Heart right ventricle (tissue), 16 donors: ENCODE measurements at regions not wholly inside any gene's neighbourhood (a gene's known extent, or its start where the extent isn't known, plus 50 kb on each side); places are given as distances from the start of the nearest gene placed in this dataset.
"Not testable (repeated sequence)": the region's sequence is repeated elsewhere in the genome, so short reads cannot be mapped to it uniquely, and the experiment has no call there.

Experiments used
- ATAC-seq, 8 donors: fragments of 200-7000 bp; cut with Tn5 transposase; one replicate each; pipeline ENCODE4 v1.9.1; 2020; ENCODE audit warnings: mild to moderate bottlenecking in 8 of 8, moderate library complexity in 8 of 8, moderate number of reproducible peaks in 1 of 8
- DNase-seq, 2 donors: peaks; one replicate each; pipeline ENCODE4 v3.0.0-alpha.2; 2020
- H3K27ac ChIP-seq, 10 donors: fragments of 200-600 bp; sonication (generic) in 2 of 10; one replicate each; pipeline versions ENCODE4 v1.5.0 to v1.8.0; 2020 to 2022; ENCODE audit warnings: mild to moderate bottlenecking in 3 of 10
- H3K27me3 ChIP-seq, 7 donors: fragments of 200-600 bp; one replicate each; pipeline ENCODE4 v1.8.0; 2021 to 2022; ENCODE audit warnings: mild to moderate bottlenecking in 2 of 7
- H3K36me3 ChIP-seq, 9 donors: fragments of 200-600 bp; sonication (generic) in 1 of 9; one replicate each; pipeline versions ENCODE4 v1.5.0 to v1.8.0; 2020 to 2022; ENCODE audit warnings: mild to moderate bottlenecking in 2 of 9
- H3K4me1 ChIP-seq, 9 donors: fragments of 200-600 bp; sonication (generic) in 1 of 9; one replicate each; pipeline versions ENCODE4 v1.5.0 to v1.8.0; 2020 to 2022; ENCODE audit warnings: mild to moderate bottlenecking in 4 of 9
- H3K4me3 ChIP-seq, 10 donors: fragments of 200-600 bp; sonication (generic) in 2 of 10; one replicate each; pipeline versions ENCODE4 v1.5.0 to v1.8.0; 2020 to 2022; ENCODE audit warnings: mild to moderate bottlenecking in 7 of 10, moderate library complexity in 2 of 10
- H3K9me3 ChIP-seq, 11 donors: fragments of 200-600 bp in 10 of 11; sonication (generic) in 2 of 11; one replicate each; pipeline versions ENCODE4 v1.5.0 to v1.8.0; 2013 to 2022; ENCODE audit warnings: mild to moderate bottlenecking in 2 of 11, control low read depth in 1 of 11, moderate library complexity in 1 of 11
- WGBS, 2 donors: extraction: QIAGEN DNeasy Blood & Tissue Kit; methylation state at CpG; one replicate each; pipeline ENCODE4 v1.1.7; 2013; ENCODE audit warnings: inconsistent platforms in 1 of 2; 5-methylcytosine and 5-hydroxymethylcytosine counted together
- intact Hi-C, 10 donors: fragments of 100-400 bp; cut with DNase I; formaldehyde crosslinking; loops; one replicate each; pipeline versions ENCODE4 v1.11.1 to v1.14.2; 2022
- TF ChIP-seq, protein P1 (sequence below), 9 donors: fragments of 200-600 bp; sonication (generic) in 2 of 9; IDR thresholded peaks; one replicate each; pipeline versions ENCODE4 v1.5.0 to v1.8.0; 2021 to 2022; ENCODE audit warnings: antibody characterized with exemption in 9 of 9, mild to moderate bottlenecking in 5 of 9, moderate library complexity in 1 of 9
- donor health status: Arrhythmogenic right ventricular cardiomyopathy.
- donor health status: ischemic (EF 13 %, LVEDD 7.1; RV severe dilation, severe dysfunction).
- donor health status: healthy with polysubstance abuse.
- donor health status: DM: no; HTN: yes; CAD: no.
- donor health status: DM: no; HTN: no; CAD: no.
- donor health status: ischemic (EF 25% LVEDD 6.9; RV normal size, moderate dysfunction).
- donor health status: ischemic (EF 25% LVEDD 5.7; RV mildly dilated, moderate dysfunction).
- donor health status: healthy.
- donor health status: DM: yes; HTN: yes; CAD: no.
- donor health status: Ischemic cardiomyopathy.
- donor health status: ischemic (EF 35%, LVEDD 5.7; RV mildly dilated, moderate dysfunction).
- donor health status: nonischemic (EF 11% LVEDD 7.7; RV severe dilation, severe dysfunction).
- donor health status: DM: yes; HTN: yes; CAD: no.
- donor health status: PGD.
- donor health status: ischemic (EF 29% LVEDD 5.4; RV normal size, mild dysfunction).
- donor health status: nonischemic (EF 23%, LVEDD 6.1; RV moderate dilation, normal function).

DNA sequence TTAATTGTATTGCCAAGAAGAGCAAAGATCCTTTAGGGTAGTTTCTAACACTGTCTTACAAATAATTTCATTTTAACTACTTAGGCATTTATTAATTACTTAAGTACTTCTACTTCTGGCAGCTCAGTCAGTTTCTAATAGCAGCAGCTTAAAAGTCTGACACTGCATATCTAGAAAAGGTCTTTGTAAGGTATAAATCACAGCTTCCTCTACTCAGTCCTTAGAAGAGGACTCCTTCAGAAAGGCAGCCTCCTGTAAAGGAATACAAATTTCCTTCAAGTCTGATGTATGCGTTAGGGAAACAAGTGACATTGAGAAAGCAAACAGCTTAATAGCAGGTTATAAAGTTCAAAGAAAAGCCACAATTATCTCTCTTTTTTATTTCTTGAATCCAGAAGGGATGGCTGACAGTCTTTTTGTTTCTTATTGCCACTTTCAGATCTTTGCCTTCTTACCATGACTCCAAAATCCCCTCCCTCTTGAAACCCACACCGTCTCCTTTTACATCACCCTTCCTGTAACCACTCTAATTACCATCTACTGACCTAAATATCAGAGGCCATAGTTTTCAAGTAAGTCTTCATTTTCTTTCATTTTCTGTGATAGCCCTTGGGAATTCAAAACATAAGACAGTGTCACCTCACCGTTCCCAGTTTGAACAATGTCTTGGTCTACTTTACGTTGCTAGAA, 109.5 kb downstream of the CGGBP1 start:
- Histone ChIP-seq H3K4me1 (no peaks in the 10 kb centered on the region), H3K27ac (no peak overlapping the region), H3K27me3 (no peaks in the 10 kb centered on the region), H3K36me3 (no peaks in the 10 kb centered on the region), H3K4me3 (no peak overlapping the region), H3K9me3 (no peaks in the 10 kb centered on the region)
- TF ChIP-seq, protein P1, sequence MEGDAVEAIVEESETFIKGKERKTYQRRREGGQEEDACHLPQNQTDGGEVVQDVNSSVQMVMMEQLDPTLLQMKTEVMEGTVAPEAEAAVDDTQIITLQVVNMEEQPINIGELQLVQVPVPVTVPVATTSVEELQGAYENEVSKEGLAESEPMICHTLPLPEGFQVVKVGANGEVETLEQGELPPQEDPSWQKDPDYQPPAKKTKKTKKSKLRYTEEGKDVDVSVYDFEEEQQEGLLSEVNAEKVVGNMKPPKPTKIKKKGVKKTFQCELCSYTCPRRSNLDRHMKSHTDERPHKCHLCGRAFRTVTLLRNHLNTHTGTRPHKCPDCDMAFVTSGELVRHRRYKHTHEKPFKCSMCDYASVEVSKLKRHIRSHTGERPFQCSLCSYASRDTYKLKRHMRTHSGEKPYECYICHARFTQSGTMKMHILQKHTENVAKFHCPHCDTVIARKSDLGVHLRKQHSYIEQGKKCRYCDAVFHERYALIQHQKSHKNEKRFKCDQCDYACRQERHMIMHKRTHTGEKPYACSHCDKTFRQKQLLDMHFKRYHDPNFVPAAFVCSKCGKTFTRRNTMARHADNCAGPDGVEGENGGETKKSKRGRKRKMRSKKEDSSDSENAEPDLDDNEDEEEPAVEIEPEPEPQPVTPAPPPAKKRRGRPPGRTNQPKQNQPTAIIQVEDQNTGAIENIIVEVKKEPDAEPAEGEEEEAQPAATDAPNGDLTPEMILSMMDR (IDR thresholded peaks at IDR 0.05), result no peak
- intact Hi-C loops, result loop anchor here in 1 of 10 donors (10.0 kb wide), 1 partner anchor 1845 kb away; no protein-coding TSS in a partner anchor
- WGBS, 2 donors, result 79 to 80% methylated on average over 4 of the region's 4 CpGs
- no peak for ATAC-seq
- DNase-seq, result no peak

DNA sequence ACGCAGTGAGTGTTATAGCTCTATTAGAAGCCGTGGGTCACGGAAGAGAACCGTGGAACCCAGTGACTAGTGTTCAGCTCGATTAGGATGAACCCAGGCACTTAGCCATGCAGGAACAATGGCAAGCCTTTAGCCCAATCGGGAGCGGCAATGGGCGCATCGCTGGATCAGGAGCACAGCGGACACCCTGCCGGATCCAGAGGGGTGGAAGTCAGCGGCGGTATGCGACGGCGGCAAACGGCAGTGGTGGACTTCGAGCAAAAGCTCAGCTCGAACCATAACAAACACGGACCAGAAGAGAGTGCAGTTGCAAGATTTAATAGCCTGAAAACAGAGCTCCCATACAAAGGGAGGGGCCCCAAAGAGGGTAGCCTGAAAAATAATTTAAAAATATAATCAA, 112.8 kb downstream of the CGGBP1 start:
- not testable (repeated sequence) for ATAC-seq
- WGBS, 2 donors, result 91 to 93% methylated on average over 19 to 20 of the region's 20 CpGs

DNA sequence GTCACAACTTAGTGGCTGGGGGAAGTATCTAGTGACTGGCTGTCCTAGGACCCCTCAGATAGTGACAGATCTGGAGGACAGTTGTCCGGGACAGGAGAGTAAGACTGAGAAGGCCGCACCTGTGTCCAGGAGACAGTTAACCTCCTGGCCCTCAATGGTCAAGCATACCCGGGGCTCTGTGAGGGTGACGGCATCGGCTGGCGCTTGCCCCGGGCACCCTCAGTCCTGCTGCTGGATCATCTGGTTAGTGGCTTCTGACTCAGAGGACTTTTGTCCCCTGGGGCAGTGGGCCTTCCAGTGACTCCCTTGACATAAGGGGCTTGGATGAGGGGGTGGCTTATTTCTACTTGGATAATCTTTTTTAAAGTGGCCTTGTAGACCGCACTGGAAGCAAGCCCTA, 116.5 kb downstream of the CGGBP1 start:
- not testable (repeated sequence) for DNase-seq, H3K27ac ChIP-seq, H3K27me3 ChIP-seq, H3K36me3 ChIP-seq, H3K4me1 ChIP-seq, H3K4me3 ChIP-seq, ATAC-seq
- 93 to 96% methylated on average over 8 of the region's 8 CpGs for WGBS, 2 donors
- H3K9me3 ChIP-seq, result peaks cover 0 to 21% (median 3%) of the 10 kb centered on the region in 11 donors
- intact Hi-C loops, result loop anchor here in 1 of 10 donors (10.0 kb wide), 1 partner anchor 1837 kb away; no protein-coding TSS in a partner anchor

More for the DNA sequence above, 112.8 kb downstream of the CGGBP1 start:
- not testable (repeated sequence) for H3K9me3 ChIP-seq, H3K27me3 ChIP-seq, H3K36me3 ChIP-seq, DNase-seq, H3K4me3 ChIP-seq, H3K27ac ChIP-seq, H3K4me1 ChIP-seq
- intact Hi-C loops, result loop anchor here in 1 of 10 donors (10.0 kb wide), 1 partner anchor 1841 kb away; no protein-coding TSS in a partner anchor

DNA sequence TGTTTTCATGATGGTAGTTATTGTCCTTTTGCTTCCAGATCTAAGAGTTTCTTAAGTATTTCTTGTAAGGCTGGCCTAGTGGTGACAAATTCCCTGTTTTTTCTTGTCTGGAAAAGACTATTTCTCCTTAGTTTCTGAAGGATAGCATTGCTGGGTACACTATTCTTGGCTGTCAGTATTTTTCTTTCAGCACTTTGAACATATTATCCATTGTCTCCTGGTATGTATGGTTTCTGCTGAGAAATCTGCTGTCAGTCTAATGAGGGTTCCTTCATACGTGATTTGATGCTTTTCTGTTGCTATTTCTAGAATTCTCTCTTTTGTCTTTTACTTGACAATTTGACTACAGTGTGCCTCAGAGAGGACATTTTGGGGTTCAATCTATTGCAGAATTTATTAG, 134.3 kb downstream of the CGGBP1 start:
- intact Hi-C loops, result no loop called here
- Histone ChIP-seq H3K36me3 (no peaks in the 10 kb centered on the region), H3K9me3 (peaks cover 0 to 47% (median 20%) of the 10 kb centered on the region in 11 donors), H3K4me1 (no peaks in the 10 kb centered on the region), H3K27me3 (no peaks in the 10 kb centered on the region), H3K4me3 (no peak overlapping the region), H3K27ac (no peak overlapping the region)
- 58 to 62% methylated on average over 1 of the region's 1 CpG for WGBS, 2 donors
- ATAC-seq (no peak), DNase-seq (no peak)
- TF ChIP-seq, protein P1 (IDR thresholded peaks at IDR 0.05), result no peak

DNA sequence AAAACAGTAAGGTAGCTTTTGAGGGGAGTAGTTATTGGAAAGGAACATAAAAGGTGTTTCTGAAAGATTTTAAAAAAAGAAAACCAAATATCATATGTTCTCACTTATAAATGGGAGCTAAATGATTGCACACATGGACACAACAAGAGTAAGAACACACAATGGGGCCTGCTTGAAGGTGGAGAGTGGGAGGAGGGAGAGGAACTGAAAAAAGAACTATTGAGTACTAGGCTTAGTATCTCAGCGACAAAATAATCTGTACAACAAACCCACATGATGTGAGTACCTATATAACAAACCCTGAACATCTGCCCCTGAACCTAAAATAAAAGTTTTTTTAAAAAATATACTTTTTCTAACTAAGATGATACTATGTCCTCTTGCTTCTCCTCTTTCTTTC, 138.3 kb downstream of the CGGBP1 start:
- TF ChIP-seq, protein P1 (IDR thresholded peaks at IDR 0.05), result no peak
- DNase-seq, result no peak

More for the DNA sequence above, 138.3 kb downstream of the CGGBP1 start:
- no peak for ATAC-seq
- Histone ChIP-seq H3K4me3 (no peak overlapping the region), H3K27me3 (no peaks in the 10 kb centered on the region), H3K4me1 (no peaks in the 10 kb centered on the region), H3K9me3 (peaks cover 0 to 51% (median 29%) of the 10 kb centered on the region in 11 donors), H3K36me3 (no peaks in the 10 kb centered on the region), H3K27ac (no peak overlapping the region)
- intact Hi-C loops, result no loop called here
- WGBS, 2 donors, result 42 to 44% methylated on average over 1 of the region's 1 CpG
